Breast epithelium (tissue), 4 donors: ENCODE measurements at regions not wholly inside any gene's neighbourhood (a gene's known extent, or its start where the extent isn't known, plus 50 kb on each side); places are given as distances from the start of the nearest gene placed in this dataset.
"Not testable (repeated sequence)": the region's sequence is repeated elsewhere in the genome, so short reads cannot be mapped to it uniquely, and the experiment has no call there.

Source experiments
- DNase-seq, 2 donors: peaks; one replicate each; pipeline ENCODE4 v3.0.0-alpha.2; 2019; ENCODE audit warnings: low spot score in 2 of 2
- H3K27ac ChIP-seq, 2 donors: fragments of 200-600 bp; sonication (generic) in 1 of 2; one replicate each; pipeline ENCODE4 v1.5.1; 2016 to 2019; ENCODE audit warnings: mild to moderate bottlenecking in 1 of 2
- H3K27me3 ChIP-seq, 2 donors: fragments of 200-600 bp; sonication (generic) in 1 of 2; one replicate each; pipeline versions ENCODE4 v1.5.1 to v1.6.0; 2017 to 2019; ENCODE audit warnings: control low read depth in 1 of 2, mild to moderate bottlenecking in 1 of 2
- H3K36me3 ChIP-seq: fragments of 200-600 bp; one replicate; pipeline ENCODE4 v1.5.1; 2019
- H3K4me1 ChIP-seq, 2 donors: fragments of 200-600 bp; sonication (generic); one replicate each; pipeline ENCODE4 v1.5.1; 2016 to 2019; ENCODE audit warnings: control low read depth in 1 of 2
- H3K4me3 ChIP-seq, 3 donors: fragments of 200-600 bp; sonication (generic); 1 replicate in 2 of 3; 2 replicates in 1 of 3; pipeline ENCODE4 v1.5.1; 2016 to 2019; ENCODE audit warnings: mild to moderate bottlenecking in 3 of 3, moderate library complexity in 2 of 3
- H3K9me3 ChIP-seq, 2 donors: fragments of 200-600 bp; sonication (generic) in 1 of 2; one replicate each; pipeline ENCODE4 v1.5.1; 2016 to 2019; ENCODE audit warnings: control low read depth in 1 of 2
- POLR2A ChIP-seq: fragments of 450-650 bp; IDR thresholded peaks from one replicate; pipeline ENCODE4 v1.6.1; 2016; ENCODE audit warnings: antibody characterized with exemption, mild to moderate bottlenecking, moderate library complexity
- POLR2AphosphoS5 ChIP-seq, 3 donors: sonication (generic); formaldehyde crosslinking; IDR thresholded peaks; one replicate each; pipeline ENCODE4 v1.6.1; 2017; ENCODE audit warnings: antibody characterized with exemption in 3 of 3
- intact Hi-C: fragments of 100-400 bp; cut with DNase I; formaldehyde crosslinking; loops from one replicate; pipeline ENCODE4 v1.15.1; 2023; ENCODE audit warnings: low total_unique reads
- TF ChIP-seq, protein P1 (sequence below), 3 donors: fragments of 450-650 bp; IDR thresholded peaks; one replicate each; pipeline ENCODE4 v1.5.1; 2016 to 2017; ENCODE audit warnings: antibody characterized with exemption in 3 of 3, mild to moderate bottlenecking in 3 of 3, moderate library complexity in 3 of 3

DNA sequence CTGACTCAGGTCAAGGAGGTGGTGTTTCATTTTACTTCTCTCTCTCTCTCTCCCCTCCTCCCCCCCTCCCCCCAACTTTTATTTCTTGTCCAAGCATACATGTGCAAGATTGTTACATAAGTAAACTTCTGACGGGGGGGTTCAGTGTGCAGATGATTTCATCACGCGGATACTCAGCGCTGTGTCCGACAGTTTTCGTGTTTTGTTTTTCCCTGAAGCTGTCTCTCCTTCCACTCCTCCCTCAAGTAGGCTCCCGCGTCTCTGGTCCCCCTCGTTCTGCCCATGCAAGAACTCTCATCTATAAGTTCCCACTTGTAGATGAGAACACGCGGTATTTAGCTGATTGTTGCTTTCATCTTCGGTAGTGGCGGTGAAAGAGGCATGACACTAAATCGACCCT, 111.0 kb upstream of the ANKRD30BL start:
- TF ChIP-seq, protein P1, sequence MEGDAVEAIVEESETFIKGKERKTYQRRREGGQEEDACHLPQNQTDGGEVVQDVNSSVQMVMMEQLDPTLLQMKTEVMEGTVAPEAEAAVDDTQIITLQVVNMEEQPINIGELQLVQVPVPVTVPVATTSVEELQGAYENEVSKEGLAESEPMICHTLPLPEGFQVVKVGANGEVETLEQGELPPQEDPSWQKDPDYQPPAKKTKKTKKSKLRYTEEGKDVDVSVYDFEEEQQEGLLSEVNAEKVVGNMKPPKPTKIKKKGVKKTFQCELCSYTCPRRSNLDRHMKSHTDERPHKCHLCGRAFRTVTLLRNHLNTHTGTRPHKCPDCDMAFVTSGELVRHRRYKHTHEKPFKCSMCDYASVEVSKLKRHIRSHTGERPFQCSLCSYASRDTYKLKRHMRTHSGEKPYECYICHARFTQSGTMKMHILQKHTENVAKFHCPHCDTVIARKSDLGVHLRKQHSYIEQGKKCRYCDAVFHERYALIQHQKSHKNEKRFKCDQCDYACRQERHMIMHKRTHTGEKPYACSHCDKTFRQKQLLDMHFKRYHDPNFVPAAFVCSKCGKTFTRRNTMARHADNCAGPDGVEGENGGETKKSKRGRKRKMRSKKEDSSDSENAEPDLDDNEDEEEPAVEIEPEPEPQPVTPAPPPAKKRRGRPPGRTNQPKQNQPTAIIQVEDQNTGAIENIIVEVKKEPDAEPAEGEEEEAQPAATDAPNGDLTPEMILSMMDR (IDR thresholded peaks at IDR 0.05): no peak
- TF ChIP-seq POLR2A: no peak
- no peak for TF ChIP-seq POLR2AphosphoS5 (IDR thresholded peaks at IDR 0.05)
- DNase-seq: no peak
- intact Hi-C loops: no loop called here
- Histone ChIP-seq H3K27ac (no peak overlapping the region), H3K4me1 (no peaks in the 10 kb centered on the region), H3K27me3 (no peaks in the 10 kb centered on the region), H3K9me3 (no peaks in the 10 kb centered on the region), H3K36me3 (no peaks in the 10 kb centered on the region), H3K4me3 (no peak overlapping the region)

DNA sequence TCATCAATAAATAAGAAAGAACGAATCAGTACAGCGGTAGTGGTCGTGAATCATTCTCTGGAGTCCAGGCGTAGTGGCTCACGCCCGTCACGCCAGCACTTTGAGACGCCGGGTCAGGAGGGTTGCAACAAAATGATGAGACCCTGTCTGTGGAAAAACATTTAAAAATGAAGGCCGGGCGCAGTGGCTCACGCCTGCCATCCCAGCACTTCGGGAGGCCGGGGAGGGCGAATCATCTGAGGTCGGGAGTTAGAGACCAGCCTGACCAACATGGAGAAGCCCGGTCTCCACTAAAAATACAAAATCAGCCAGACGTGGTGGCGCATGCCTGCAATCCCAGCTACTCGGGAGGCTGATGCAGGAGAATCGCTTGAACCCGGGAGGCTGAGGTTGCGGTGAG, 111.8 kb upstream of the ANKRD30BL start:
- DNase-seq, H3K36me3 ChIP-seq: not testable (repeated sequence)

DNA sequence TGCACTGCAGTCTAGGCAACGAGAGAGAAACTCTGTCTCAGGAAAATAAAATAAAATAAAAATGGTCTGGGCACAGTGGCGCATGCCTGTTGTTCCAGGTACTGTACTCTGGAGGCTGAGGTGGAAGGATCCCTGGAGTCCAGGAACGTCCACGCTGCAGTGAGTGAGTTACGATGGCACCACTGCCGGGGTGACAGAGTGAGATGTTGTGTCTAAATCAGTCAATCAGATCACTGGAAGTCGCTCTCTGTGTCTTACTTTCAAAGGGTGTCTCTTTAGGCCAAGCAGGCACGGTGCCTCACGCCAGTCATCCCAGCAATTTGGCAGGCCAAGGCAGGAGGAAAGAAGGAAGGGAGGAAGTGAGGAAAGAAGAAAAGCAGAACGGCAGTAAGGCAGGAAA, 112.2 kb upstream of the ANKRD30BL start:
- no peaks in the 10 kb centered on the region for H3K36me3 ChIP-seq

More for the DNA sequence above, 111.8 kb upstream of the ANKRD30BL start:
- H3K27me3 ChIP-seq, intact Hi-C loops, H3K4me3 ChIP-seq, H3K4me1 ChIP-seq, H3K27ac ChIP-seq, H3K9me3 ChIP-seq: not testable (repeated sequence)

DNA sequence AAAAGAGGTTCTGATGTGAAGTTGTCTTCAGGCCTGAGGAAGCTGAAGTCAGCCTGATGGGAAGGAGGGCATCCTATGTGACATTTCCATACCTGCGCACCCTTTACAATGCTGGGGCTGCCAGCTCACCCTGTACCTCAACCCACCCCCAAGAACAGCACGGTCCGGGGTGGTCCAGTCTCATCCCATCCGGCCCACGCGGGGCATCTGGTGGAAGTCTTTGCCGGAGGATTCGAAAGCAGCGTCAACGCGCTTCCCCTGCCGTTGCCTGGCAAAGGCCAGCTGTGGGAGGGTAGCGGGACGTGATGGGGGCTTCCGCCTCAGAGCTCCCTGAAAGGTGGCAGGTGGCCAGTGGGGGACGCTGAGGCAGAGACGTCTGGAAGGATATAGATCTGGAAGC, 113.6 kb upstream of the ANKRD30BL start:
- Histone ChIP-seq H3K4me1 (no peaks in the 10 kb centered on the region), H3K9me3 (no peaks in the 10 kb centered on the region), H3K27ac (no peak overlapping the region), H3K27me3 (no peaks in the 10 kb centered on the region), H3K4me3 (no peak overlapping the region), H3K36me3 (no peaks in the 10 kb centered on the region)
- TF ChIP-seq POLR2A (no peak), POLR2AphosphoS5 (IDR thresholded peaks at IDR 0.05) (no peak)
- TF ChIP-seq, protein P1 (IDR thresholded peaks at IDR 0.05): no peak
- no peak for DNase-seq
- intact Hi-C loops: no loop called here

More for the DNA sequence above, 112.2 kb upstream of the ANKRD30BL start:
- DNase-seq: no peak
- Histone ChIP-seq H3K9me3 (no peaks in the 10 kb centered on the region), H3K27ac (no peak overlapping the region), H3K27me3 (no peaks in the 10 kb centered on the region), H3K4me3 (no peak overlapping the region), H3K4me1 (no peaks in the 10 kb centered on the region)
- TF ChIP-seq POLR2A (no peak), POLR2AphosphoS5 (IDR thresholded peaks at IDR 0.05) (no peak)
- TF ChIP-seq, protein P1 (IDR thresholded peaks at IDR 0.05): no peak
- intact Hi-C loops: no loop called here

DNA sequence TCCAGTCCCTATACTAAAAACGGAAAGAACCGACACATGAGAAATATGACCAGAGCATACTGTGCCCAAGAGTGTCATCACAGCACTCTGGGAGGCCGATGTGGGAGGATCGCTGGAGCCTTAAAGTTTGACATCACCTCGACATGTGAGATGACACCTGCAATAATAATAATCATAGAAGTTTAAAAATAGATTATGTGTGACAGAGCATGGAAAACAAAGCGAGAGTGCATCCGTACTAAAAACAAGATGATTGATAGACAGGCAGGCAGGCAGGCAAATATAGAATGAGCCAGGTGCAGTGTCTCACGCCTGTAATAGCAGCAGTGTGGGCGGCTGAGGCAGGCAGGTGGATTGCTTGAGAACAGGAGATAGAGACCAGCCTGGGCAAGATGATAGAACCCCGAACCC, 114.8 kb upstream of the ANKRD30BL start:
- Histone ChIP-seq H3K4me1 (no peaks in the 10 kb centered on the region), H3K27ac (no peak overlapping the region), H3K36me3 (no peaks in the 10 kb centered on the region), H3K27me3 (no peaks in the 10 kb centered on the region), H3K4me3 (no peak overlapping the region), H3K9me3 (no peaks in the 10 kb centered on the region)
- TF ChIP-seq, protein P1 (IDR thresholded peaks at IDR 0.05): no peak
- no peak for TF ChIP-seq POLR2A
- no peak for TF ChIP-seq POLR2AphosphoS5 (IDR thresholded peaks at IDR 0.05)
- intact Hi-C loops: no loop called here
- DNase-seq: no peak

DNA sequence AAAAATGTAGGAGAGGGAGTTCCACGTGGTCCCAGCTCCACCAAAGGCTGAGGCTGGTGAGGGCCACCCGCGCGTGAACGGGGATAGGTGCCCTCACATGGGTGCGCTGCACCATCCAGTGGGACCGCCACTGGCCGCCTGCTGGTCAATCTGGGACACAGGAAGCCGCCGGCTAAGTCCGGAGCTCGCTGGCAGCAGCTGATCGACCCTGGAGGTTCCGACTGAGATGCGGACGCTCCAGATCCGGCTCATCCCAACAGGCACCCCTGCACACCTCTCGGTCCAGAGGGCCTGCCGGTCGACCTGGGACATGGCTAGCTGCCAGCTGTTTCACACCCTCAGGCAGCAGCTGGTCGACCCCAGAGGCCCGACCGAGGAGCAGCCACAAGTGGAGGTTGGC, 116.5 kb upstream of the ANKRD30BL start:
- Histone ChIP-seq H3K4me3 (no peak overlapping the region), H3K27ac (no peak overlapping the region), H3K4me1 (no peaks in the 10 kb centered on the region), H3K9me3 (no peaks in the 10 kb centered on the region), H3K27me3 (no peaks in the 10 kb centered on the region), H3K36me3 (no peaks in the 10 kb centered on the region)
- DNase-seq: no peak
- TF ChIP-seq POLR2A: no peak
- TF ChIP-seq, protein P1 (IDR thresholded peaks at IDR 0.05): no peak
- no peak for TF ChIP-seq POLR2AphosphoS5 (IDR thresholded peaks at IDR 0.05)
- intact Hi-C loops: no loop called here
